Thoracic aorta (tissue), 2 donors: ENCODE measurements at regions not wholly inside any gene's neighbourhood (a gene's known extent, or its start where the extent isn't known, plus 50 kb on each side); places are given as distances from the start of the nearest gene placed in this dataset.

Experiments used
- ATAC-seq: fragments of 150-250 bp; one replicate; pipeline ENCODE4 v1.8.0; 2017; ENCODE audit warnings: low read depth; ENCODE audit not compliant: insufficient number of reproducible peaks, low FRiP score
- DNase-seq: peaks from one replicate; pipeline ENCODE4 v3.0.0-alpha.2; 2020; ENCODE audit warnings: low spot score
- H3K27ac ChIP-seq, 2 donors: fragments of 200-600 bp; sonication (generic); 1 replicate in 1 of 2; 2 replicates in 1 of 2; pipeline ENCODE4 v1.5.1; 2016; ENCODE audit warnings: mild to moderate bottlenecking in 2 of 2, moderate library complexity in 2 of 2
- H3K27me3 ChIP-seq: fragments of 200-600 bp; sonication (generic); replicated peaks from 2 replicates; pipeline ENCODE4 v1.6.0; 2016; ENCODE audit warnings: mild to moderate bottlenecking; ENCODE audit not compliant: insufficient read depth
- H3K36me3 ChIP-seq: fragments of 200-600 bp; sonication (generic); one replicate; pipeline ENCODE4 v1.5.1; 2016
- H3K4me1 ChIP-seq, 2 donors: fragments of 200-600 bp; sonication (generic); 1 replicate in 1 of 2; 2 replicates in 1 of 2; pipeline versions ENCODE4 v1.5.1 to v1.6.0; 2016; ENCODE audit warnings: low read depth in 2 of 2, mild to moderate bottlenecking in 1 of 2; ENCODE audit not compliant: control insufficient read depth in 1 of 2
- H3K4me3 ChIP-seq: fragments of 200-600 bp; sonication (generic); 2 replicates; pipeline ENCODE4 v1.5.1; 2016; ENCODE audit warnings: mild to moderate bottlenecking
- H3K9me3 ChIP-seq: fragments of 200-600 bp; sonication (generic); 2 replicates; pipeline ENCODE4 v1.5.1; 2016
- TF ChIP-seq, protein P1 (sequence below): fragments of 200-600 bp; sonication (generic); IDR thresholded peaks from one replicate; pipeline ENCODE4 v1.5.1; 2019; ENCODE audit warnings: antibody characterized with exemption

DNA sequence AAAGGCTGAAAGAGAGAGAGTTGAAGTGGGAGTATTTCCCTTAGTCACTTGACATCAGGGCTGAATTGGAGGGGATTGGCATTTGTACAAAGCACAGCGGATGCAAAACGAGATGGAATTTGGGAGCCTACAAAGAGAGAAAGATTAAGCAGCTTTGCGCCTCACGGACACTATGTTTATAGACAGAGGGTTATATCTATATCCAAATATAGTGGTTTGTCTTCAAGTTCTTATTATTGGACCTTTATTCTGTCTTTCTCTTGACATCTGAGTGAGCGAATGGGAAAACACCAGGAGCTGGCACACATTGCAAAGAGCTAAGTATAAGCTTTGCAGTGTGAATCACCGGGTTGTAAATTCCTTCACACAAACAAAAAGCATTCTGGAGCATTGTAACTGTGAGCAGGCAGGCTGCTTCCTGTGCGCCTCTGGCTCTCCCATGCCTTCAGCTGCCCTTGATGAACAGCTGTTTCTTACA lies 500.2 kb downstream of the STIM2 start:
- Histone ChIP-seq H3K4me3 (peak overlapping the region; percentile 53), H3K9me3 (no peaks in the 10 kb centered on the region), H3K27me3 (no peaks in the 10 kb centered on the region), H3K4me1 (peaks cover 0 to 5% of the 10 kb centered on the region in 2 donors), H3K36me3 (no peaks in the 10 kb centered on the region), H3K27ac (peak overlapping the region in 1 of 2 donors; percentile 3)
- no peak for DNase-seq
- peak; percentile 43 for ATAC-seq
- TF ChIP-seq, protein P1, sequence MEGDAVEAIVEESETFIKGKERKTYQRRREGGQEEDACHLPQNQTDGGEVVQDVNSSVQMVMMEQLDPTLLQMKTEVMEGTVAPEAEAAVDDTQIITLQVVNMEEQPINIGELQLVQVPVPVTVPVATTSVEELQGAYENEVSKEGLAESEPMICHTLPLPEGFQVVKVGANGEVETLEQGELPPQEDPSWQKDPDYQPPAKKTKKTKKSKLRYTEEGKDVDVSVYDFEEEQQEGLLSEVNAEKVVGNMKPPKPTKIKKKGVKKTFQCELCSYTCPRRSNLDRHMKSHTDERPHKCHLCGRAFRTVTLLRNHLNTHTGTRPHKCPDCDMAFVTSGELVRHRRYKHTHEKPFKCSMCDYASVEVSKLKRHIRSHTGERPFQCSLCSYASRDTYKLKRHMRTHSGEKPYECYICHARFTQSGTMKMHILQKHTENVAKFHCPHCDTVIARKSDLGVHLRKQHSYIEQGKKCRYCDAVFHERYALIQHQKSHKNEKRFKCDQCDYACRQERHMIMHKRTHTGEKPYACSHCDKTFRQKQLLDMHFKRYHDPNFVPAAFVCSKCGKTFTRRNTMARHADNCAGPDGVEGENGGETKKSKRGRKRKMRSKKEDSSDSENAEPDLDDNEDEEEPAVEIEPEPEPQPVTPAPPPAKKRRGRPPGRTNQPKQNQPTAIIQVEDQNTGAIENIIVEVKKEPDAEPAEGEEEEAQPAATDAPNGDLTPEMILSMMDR: no peak

DNA sequence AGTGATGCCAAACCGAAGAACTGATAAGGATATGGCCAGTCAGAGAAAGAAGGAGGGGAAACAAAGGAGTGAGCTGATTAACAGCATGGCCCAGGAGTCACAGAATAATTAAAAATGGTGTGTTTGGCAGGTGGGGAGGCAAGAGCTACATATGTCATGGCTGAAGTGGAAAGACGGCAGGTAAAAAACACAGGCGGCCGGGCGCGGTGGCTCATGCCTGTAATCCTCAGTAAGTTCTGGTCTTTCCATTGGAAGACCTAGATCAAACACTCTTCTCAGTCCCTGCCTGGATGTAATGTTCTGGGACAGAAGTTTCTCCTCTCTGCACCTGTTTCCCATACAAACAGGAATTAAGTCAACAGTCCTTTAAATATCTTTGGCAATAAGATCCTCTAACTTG lies 503.9 kb downstream of the STIM2 start:
- Histone ChIP-seq H3K27me3 (no peaks in the 10 kb centered on the region), H3K4me3 (no peak overlapping the region), H3K9me3 (no peaks in the 10 kb centered on the region), H3K27ac (no peak overlapping the region), H3K36me3 (no peaks in the 10 kb centered on the region), H3K4me1 (peaks cover 0 to 5% of the 10 kb centered on the region in 2 donors)
- ATAC-seq: no peak
- TF ChIP-seq, protein P1: no peak
- no peak for DNase-seq

DNA sequence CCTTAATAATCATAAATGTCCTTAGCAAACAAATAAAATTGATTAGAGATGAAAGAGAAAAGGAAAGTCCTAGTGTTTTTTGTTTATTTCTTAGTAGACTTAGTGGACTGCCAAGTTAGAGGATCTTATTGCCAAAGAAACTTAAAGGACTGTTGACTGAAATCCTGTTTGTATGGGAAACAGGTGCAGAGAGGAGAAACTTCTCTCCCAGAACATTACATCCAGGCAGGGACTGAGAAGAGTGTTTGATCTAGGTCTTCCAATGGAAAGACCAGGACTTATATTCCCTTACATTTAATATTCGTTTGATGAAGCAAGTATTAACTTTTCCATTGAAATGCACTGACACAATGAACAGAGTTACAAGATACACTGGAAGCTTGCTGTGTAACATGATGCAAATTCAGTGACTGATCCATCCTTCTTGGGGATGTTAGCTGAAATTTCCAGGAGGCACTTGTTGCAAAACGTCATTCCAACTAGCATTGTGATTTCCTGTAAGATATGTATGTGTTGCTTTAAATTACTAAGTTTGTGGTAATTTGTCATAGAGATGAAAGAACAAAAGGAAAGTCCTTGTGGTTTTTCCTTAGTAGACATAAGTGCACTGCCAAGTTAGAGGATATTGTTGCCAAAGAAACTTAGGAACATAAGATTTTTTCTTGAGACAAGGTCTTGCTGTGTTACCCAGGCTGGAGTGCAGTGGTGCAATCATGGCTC lies 505.6 kb downstream of the STIM2 start:
- Histone ChIP-seq H3K27ac (no peak overlapping the region), H3K4me3 (no peak overlapping the region), H3K36me3 (no peaks in the 10 kb centered on the region), H3K4me1 (peaks cover 0 to 3% of the 10 kb centered on the region in 2 donors), H3K27me3 (no peaks in the 10 kb centered on the region), H3K9me3 (no peaks in the 10 kb centered on the region)
- TF ChIP-seq, protein P1: no peak
- ATAC-seq (no peak), DNase-seq (no peak)

DNA sequence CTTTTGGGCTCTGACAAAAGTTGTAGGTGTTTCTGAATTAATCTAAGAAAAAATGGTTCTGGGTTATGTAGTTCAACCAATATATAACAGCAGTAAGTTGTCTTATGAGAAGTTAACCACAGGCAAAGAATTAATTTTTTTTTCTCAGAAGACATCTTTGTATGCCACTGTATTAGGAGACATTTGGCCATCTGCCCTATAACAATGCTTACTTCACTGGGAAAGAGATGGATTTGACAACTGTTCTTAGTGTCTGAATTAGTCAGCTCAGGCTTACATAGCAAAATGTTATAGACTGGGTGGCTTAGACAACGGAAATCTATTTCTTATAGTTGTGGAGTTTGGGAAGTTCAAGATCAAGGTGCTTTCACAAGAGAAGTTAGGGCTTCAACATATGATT lies 508.1 kb downstream of the STIM2 start:
- ATAC-seq (no peak), DNase-seq (no peak)
- TF ChIP-seq, protein P1: no peak
- H3K36me3 ChIP-seq: no peaks in the 10 kb centered on the region
- H3K4me3 ChIP-seq: no peak overlapping the region
- H3K9me3 ChIP-seq: no peaks in the 10 kb centered on the region
- no peaks in the 10 kb centered on the region for H3K27me3 ChIP-seq
- no peaks in the 10 kb centered on the region for H3K4me1 ChIP-seq
- no peak overlapping the region for H3K27ac ChIP-seq

DNA sequence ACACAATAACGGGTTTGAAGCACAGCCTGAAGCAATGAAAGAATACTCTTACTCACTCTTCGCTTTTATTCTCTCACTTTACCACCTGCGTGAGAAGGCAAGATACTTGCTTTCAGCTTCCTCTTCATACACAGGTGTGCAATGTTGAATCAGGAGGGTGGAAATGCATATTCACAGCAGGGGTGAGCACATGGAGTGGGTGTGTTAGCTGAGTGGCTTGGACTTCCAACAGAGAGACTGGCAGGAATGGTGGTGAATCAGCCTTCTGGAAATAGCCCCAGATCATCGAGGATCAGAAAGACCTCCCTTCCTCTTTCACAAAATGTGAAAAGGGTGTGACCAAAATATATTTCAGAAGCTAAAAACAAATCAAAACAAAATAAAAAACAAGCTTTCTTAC lies 521.2 kb downstream of the STIM2 start:
- ATAC-seq (no peak), DNase-seq (no peak)
- Histone ChIP-seq H3K4me3 (no peak overlapping the region), H3K27me3 (no peaks in the 10 kb centered on the region), H3K9me3 (no peaks in the 10 kb centered on the region), H3K27ac (no peak overlapping the region), H3K4me1 (no peaks in the 10 kb centered on the region), H3K36me3 (no peaks in the 10 kb centered on the region)
- TF ChIP-seq, protein P1: no peak
